ENCODE measurements at regions not wholly inside any gene's neighbourhood (a gene's known extent, or its start where the extent isn't known, plus 50 kb on each side); places are given as distances from the start of the nearest gene placed in this dataset.
"Not testable (repeated sequence)": the region's sequence is repeated elsewhere in the genome, so short reads cannot be mapped to it uniquely, and the experiment has no call there.

DNA sequence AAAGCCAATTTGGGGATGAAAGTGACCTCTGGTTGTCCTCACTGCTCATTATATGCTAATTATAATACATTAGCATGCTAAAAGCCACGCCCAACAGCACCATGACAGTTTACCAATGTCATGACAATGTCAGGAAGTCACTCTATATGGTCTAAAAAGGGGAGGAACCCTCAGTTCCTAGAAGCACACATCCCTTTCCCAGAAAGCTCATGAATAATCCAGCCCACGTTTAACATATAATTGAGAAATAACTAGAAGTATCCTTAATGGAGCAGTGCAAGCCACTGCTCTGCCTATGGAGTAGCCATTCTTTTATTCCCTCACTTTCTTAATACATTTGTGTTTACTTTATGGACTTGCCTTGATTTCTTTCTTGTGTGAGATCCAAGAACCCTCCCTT lies 215.3 kb downstream of the SPIN4 start:
- TF ChIP-seq, protein P1, sequence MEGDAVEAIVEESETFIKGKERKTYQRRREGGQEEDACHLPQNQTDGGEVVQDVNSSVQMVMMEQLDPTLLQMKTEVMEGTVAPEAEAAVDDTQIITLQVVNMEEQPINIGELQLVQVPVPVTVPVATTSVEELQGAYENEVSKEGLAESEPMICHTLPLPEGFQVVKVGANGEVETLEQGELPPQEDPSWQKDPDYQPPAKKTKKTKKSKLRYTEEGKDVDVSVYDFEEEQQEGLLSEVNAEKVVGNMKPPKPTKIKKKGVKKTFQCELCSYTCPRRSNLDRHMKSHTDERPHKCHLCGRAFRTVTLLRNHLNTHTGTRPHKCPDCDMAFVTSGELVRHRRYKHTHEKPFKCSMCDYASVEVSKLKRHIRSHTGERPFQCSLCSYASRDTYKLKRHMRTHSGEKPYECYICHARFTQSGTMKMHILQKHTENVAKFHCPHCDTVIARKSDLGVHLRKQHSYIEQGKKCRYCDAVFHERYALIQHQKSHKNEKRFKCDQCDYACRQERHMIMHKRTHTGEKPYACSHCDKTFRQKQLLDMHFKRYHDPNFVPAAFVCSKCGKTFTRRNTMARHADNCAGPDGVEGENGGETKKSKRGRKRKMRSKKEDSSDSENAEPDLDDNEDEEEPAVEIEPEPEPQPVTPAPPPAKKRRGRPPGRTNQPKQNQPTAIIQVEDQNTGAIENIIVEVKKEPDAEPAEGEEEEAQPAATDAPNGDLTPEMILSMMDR (IDR thresholded peaks at IDR 0.05), result not testable (repeated sequence)
- TF ChIP-seq POLR2A (IDR thresholded peaks at IDR 0.05), result not testable (repeated sequence)

Measured in Peyer's patch (tissue), 4 donors.